Right atrium auricular region (tissue), 2 donors: ENCODE measurements at regions not wholly inside any gene's neighbourhood (a gene's known extent, or its start where the extent isn't known, plus 50 kb on each side); places are given as distances from the start of the nearest gene placed in this dataset.

Experiments
- DNase-seq: peaks from one replicate; pipeline ENCODE4 v3.0.0-alpha.2; 2019; ENCODE audit warnings: low spot score
- H3K27ac ChIP-seq, 2 donors: fragments of 200-600 bp; sonication (generic); 1 replicate in 1 of 2; 2 replicates in 1 of 2; pipeline ENCODE4 v1.5.1; 2016 to 2019
- H3K27me3 ChIP-seq, 2 donors: fragments of 200-600 bp; sonication (generic); one replicate each; pipeline versions ENCODE4 v1.5.1 to v1.6.0; 2017 to 2019
- H3K36me3 ChIP-seq: fragments of 200-600 bp; sonication (generic); one replicate; pipeline ENCODE4 v1.5.1; 2016
- H3K4me1 ChIP-seq, 2 donors: fragments of 200-600 bp; sonication (generic); one replicate each; pipeline versions ENCODE4 v1.5.1 to v1.6.0; 2017 to 2019
- H3K4me3 ChIP-seq, 2 donors: fragments of 200-600 bp; sonication (generic); 1 replicate in 1 of 2; 2 replicates in 1 of 2; pipeline ENCODE4 v1.5.1; 2017 to 2019; ENCODE audit warnings: mild to moderate bottlenecking in 1 of 2, moderate library complexity in 1 of 2
- H3K9me3 ChIP-seq, 2 donors: fragments of 200-600 bp; sonication (generic); one replicate each; pipeline ENCODE4 v1.5.1; 2019
- TF ChIP-seq, protein P1 (sequence below), 2 donors: fragments of 200-600 bp; sonication (generic); IDR thresholded peaks; one replicate each; pipeline ENCODE4 v1.5.1; 2019; ENCODE audit warnings: antibody characterized with exemption in 2 of 2

GRCh38 chr7:13449460-13449859 is 540.0 kb downstream of the ETV1 start:
- Histone ChIP-seq H3K9me3 (no peaks in the 10 kb centered on the region), H3K36me3 (no peaks in the 10 kb centered on the region), H3K27ac (no peak overlapping the region), H3K4me3 (no peak overlapping the region), H3K4me1 (no peaks in the 10 kb centered on the region), H3K27me3 (no peaks in the 10 kb centered on the region)
- DNase-seq: no peak
- TF ChIP-seq, protein P1, sequence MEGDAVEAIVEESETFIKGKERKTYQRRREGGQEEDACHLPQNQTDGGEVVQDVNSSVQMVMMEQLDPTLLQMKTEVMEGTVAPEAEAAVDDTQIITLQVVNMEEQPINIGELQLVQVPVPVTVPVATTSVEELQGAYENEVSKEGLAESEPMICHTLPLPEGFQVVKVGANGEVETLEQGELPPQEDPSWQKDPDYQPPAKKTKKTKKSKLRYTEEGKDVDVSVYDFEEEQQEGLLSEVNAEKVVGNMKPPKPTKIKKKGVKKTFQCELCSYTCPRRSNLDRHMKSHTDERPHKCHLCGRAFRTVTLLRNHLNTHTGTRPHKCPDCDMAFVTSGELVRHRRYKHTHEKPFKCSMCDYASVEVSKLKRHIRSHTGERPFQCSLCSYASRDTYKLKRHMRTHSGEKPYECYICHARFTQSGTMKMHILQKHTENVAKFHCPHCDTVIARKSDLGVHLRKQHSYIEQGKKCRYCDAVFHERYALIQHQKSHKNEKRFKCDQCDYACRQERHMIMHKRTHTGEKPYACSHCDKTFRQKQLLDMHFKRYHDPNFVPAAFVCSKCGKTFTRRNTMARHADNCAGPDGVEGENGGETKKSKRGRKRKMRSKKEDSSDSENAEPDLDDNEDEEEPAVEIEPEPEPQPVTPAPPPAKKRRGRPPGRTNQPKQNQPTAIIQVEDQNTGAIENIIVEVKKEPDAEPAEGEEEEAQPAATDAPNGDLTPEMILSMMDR (IDR thresholded peaks at IDR 0.05): no peak

GRCh38 chr7:13454916-13455592 is 534.4 kb downstream of the ETV1 start:
- Histone ChIP-seq H3K9me3 (no peaks in the 10 kb centered on the region), H3K27me3 (no peaks in the 10 kb centered on the region), H3K36me3 (no peaks in the 10 kb centered on the region), H3K27ac (no peak overlapping the region), H3K4me1 (no peaks in the 10 kb centered on the region), H3K4me3 (no peak overlapping the region)
- TF ChIP-seq, protein P1 (IDR thresholded peaks at IDR 0.05): no peak
- no peak for DNase-seq

- DNase-seq: no peak
- no peaks in the 10 kb centered on the region for H3K9me3 ChIP-seq
- H3K4me3 ChIP-seq: no peak overlapping the region
- no peaks in the 10 kb centered on the region for H3K27me3 ChIP-seq
- no peak overlapping the region for H3K27ac ChIP-seq
- H3K36me3 ChIP-seq: no peaks in the 10 kb centered on the region
- TF ChIP-seq, protein P1 (IDR thresholded peaks at IDR 0.05): no peak
- H3K4me1 ChIP-seq: no peaks in the 10 kb centered on the region
Measured at GRCh38 chr7:13457790-13458189, 531.7 kb downstream of the ETV1 start.

GRCh38 chr7:13466874-13467547 is 522.5 kb downstream of the ETV1 start:
- Histone ChIP-seq H3K27ac (no peak overlapping the region), H3K27me3 (no peaks in the 10 kb centered on the region), H3K9me3 (no peaks in the 10 kb centered on the region), H3K4me3 (no peak overlapping the region), H3K36me3 (no peaks in the 10 kb centered on the region), H3K4me1 (no peaks in the 10 kb centered on the region)
- TF ChIP-seq, protein P1 (IDR thresholded peaks at IDR 0.05): no peak
- DNase-seq: no peak

DNA sequence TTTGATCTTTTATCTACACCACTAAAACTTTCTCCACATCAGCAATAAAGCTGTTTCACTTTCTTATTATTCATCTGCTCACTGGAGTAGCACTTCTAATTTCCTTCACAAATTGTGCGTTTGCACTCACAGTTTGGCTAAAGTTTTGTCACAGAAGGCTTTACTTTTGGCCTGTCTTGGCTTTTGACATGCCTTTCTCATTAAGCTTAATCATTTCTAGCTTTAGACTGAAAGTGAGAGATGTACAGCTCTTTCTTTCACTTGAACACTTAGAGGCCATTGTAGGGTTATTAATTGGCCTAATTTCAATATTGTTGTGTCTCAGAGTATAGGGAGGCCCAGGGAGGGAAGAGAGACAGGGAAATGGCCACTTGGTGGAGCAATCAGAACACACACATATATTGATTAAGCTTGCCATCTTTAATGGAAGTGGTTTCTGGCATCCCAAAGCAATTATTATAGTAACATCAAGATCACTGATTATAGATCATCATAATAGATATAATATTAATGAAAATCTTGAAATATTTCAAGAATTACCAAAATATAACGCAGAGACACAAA is 512.5 kb downstream of the ETV1 start:
- H3K9me3 ChIP-seq: no peaks in the 10 kb centered on the region
- DNase-seq: no peak
- TF ChIP-seq, protein P1 (IDR thresholded peaks at IDR 0.05): no peak
- H3K4me1 ChIP-seq: no peaks in the 10 kb centered on the region
- no peak overlapping the region for H3K4me3 ChIP-seq
- H3K27ac ChIP-seq: no peak overlapping the region
- H3K27me3 ChIP-seq: no peaks in the 10 kb centered on the region
- H3K36me3 ChIP-seq: no peaks in the 10 kb centered on the region
